Activated gamma-delta T cell treated with Interleukin-2 at 50 U/mL for 16 hours (primary cell): ENCODE measurements at regions not wholly inside any gene's neighbourhood (a gene's known extent, or its start where the extent isn't known, plus 50 kb on each side); places are given as distances from the start of the nearest gene placed in this dataset.
"Not testable (repeated sequence)": the region's sequence is repeated elsewhere in the genome, so short reads cannot be mapped to it uniquely, and the experiment has no call there.

ENCODE experiments used
- DNase-seq: peaks from one replicate; pipeline ENCODE4 v3.0.0-alpha.2; 2020

DNA sequence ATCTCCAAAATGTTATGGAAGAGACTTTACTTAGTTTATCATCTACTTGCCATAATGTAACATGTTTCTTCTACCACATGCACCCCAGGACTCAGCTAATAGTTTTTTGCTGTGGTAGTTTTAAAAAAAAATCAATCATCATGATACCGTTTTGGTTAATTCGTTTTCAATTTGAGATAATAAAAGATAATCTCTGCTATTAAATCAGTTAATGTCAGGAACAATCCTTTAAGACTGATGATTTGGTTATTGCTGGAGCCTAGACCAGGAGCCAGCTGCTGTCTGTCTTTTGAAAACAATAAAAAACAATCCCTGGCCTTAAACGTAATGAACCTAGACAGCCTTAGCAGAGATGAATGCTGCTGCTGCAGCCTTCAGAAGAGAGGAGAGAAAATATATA is 403.7 kb downstream of the OXSM start:
- no peak for DNase-seq

DNA sequence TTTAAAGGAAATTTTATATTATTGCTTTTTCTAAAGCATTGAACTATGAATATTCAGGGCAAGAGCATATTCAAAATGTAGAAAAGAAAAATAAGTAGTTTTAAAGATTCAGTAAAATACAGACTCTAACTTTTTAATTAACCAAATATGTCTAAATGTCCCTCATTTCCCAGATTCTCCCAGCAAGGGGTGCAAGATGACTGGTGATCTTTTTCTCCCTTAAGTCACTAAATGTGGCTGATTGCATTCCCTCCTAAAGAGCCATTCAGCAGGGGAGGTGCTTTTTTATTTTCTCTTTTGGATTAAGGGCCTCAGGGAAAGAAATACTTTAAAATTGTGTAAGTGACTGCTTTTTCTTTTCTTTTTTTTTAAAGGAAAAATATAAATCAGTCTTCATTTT is 406.9 kb downstream of the OXSM start:
- DNase-seq, result no peak

DNA sequence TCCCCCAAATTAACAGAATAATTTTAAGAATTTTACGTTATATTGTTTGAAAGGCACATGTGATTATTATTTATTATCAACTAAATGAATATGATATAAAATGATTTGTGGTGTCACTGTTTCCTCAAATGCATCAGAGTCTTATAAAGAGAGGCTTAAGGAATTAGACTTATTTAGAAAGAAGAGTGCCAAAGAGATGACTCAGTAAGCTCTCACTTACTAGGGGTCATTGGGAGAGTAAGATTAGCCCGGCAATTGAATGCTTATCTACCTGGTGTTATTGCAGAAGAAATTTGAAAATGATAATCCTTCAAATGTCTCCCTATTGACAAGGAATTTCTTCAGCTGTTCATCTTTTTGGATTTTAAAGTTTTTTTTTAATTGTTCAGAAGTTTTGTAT is 408.7 kb downstream of the OXSM start:
- no peak for DNase-seq

DNA sequence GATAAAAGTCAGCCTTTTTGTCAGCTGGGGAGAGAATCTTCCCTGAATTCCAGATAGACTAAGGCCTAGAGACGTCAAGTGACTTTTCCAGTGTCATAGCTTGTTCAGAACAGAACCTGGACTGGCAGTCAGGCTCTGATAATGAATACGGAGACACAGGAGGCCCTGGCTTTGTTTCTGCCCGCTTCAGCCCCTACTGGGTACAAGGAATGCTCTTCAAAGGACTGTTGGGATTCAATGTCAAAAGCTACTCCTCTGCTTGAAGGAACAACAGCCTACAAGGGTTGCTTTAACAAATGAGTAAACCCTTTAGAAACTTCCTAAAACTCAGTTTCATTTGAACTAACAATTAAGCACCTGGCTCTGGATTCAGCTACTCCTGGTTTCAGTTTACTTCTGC is 412.3 kb downstream of the OXSM start:
- DNase-seq, result no peak

DNA sequence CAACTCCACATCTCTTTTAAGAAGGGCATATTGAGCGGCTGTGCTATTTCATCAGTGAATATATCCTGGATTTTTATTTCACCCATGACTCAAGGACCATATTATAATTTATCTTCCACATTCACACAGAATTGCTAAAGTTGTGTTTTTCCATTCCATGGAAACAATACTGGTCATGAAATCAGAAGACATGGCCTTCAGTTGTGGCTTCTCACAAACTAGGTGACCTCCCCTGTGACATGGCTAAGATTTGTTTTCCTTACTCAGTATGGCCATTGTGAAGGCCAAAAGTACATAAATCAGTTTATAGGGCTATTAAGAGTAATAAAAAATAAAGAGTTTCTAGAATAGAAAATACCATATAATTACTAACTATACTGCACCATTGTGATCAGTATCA is 415.6 kb downstream of the OXSM start:
- DNase-seq, result no peak

DNA sequence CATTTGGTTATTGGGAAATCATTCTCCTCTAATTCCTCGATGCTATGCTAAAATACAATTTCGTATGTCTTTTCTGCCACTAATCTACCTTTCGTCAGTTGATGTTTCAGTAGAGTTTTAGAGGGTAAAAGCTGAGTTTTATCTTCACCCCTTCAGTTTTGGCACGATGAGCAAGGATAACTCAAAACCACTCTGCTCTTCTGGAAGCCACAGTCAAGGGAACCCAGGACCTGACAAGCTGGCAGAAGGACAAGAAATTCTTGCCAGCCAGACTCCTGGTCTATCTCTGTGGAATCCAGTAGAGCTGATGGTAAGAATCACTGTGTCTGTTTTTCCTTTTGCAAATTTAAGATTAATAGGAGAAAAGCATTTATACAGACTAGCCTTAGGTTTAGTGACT is 414.4 kb upstream of the LRRC3B start:
- no peak for DNase-seq

DNA sequence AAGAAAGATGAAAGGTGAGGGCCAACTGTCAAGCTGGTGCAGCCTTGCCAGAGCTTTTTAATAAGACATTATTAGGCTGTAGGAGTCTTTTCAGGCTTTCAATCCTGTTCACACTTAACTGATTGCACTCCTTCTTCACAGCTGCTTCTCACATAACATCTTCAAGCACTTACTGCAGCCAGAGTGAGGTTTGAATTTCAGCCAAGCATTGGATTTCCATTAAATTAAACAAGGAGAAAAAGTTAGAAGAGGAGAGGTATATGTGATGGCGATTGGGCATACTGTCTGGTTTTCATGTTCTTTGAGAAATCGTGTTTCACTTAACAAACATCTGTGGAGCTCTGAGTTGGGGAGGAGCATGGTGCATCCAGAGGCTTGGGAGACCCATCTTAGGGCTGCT is 392.8 kb upstream of the LRRC3B start:
- DNase-seq, result no peak

DNA sequence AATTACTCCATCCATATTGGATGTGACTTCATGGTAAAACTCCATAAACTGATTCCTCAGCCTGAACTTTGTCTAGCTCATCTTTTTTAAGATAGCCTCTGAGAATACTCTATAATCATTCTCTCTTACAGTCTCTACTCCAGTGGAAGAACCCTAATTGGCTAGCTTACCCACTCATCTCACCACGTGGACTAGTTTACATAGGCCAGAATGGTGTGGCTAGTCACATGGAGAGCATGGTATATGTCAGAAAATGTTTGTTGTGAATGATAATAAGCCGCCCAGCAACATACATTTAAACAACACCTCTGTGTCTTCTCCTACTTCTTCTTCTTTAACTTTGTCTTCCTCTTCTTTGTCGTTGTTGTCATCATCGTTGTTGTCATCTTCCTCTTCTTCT is 389.2 kb upstream of the LRRC3B start:
- no peak for DNase-seq

DNA sequence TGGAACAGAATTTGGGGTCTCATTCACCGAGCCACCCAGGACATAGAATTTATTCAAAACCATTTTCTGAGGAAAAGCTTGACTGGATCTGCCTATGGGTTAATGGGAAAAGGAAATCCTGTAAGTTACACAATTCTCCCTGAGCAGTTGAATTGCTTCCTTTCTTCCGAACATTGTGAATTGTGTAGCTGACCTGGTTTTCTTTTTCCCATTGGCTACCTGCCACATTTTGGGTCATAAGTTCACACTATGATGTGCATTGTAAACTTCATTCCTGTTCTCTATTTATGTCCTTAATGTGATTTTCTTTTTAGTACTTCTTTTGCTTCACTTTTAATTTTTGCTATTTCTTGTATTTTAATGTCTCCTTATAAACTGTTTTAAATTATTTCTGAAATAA is 386.0 kb upstream of the LRRC3B start:
- DNase-seq, result no peak

DNA sequence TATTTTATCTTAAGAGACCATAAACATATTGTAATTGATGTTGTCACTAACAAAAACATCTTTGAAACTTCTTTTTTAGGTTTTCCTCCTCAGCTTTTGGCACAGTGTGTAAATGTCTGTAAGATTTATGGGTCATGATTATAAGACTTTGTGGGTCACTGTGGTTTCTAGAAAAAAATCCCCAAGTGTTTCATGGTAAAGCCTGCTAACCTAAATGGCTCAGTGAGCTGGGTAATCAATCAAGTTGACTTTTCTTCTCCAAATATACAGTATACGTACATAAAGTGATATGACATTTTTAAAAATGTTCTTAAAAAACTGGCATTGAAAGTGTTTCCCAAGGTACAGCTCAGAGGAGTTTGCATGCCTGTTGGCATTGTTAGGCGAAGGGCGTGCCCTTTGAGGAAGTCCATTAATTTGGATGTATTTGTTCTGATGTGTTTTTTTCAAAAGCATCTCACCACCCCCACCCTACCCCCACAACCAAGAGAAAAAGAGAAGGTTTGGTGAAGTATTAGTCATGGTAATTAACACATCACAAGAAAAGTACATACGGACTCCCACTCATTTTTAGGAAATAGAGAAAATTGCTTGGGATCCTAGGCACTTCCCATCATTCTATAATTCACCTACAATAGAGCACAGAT is 385.4 kb upstream of the LRRC3B start:
- DNase-seq, result no peak

DNA sequence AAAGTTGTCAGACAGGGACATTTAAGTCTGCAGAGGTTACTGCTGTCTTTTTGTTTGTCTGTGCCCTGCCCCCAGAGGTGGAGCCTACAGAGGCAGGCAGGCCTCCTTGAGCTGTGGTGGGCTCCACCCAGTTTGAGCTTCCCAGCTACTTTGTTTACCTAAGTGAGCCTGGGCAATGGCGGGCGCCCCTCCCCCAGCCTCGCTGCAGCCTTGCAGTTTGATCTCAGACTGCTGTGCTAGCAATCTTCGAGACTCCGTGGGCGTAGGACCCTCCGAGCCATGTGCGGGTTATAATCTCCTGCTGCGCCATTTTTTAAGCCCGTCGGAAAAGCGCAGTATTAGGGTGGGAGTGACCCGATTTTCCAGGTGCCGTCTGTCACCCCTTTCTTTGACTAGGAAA is 378.0 kb upstream of the LRRC3B start:
- not testable (repeated sequence) for DNase-seq

DNA sequence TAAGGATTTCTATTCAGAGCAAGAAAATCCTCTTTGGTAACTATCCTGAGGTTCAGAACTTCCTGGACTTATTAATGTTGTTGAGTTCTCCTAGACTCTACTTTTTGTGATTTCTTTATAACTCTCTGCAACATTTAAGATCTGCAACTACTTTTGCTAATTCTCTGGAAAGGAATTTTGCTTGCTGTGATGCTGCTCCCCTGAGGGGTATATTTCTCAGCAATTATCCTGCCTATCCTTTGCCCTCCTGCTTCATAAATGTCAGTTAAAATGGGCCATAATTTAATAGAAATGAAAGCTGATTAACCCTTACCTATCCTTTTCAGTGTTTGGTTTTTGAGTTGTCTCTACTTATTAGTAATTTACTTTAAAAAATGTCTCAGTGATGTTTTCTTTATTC is 377.3 kb upstream of the LRRC3B start:
- DNase-seq, result no peak

DNA sequence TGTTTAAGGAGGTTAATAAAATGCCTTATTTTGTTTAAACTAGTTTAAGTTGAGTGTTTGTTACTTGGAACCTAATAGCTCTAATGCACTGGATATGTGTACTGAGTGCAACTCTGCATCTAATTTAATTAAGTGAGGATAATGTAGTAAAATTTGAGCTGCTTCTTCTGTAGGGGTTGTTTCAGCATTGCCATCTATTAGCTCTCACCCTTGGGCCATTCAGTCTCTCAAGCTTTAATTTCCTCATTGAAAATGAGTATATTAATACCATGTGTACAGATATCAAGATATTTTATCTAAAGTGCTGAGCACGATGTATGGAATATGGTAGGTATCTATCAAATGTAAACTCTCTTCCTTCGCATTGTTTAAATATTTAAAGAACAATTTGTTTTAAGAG is 375.7 kb upstream of the LRRC3B start:
- DNase-seq, result no peak

DNA sequence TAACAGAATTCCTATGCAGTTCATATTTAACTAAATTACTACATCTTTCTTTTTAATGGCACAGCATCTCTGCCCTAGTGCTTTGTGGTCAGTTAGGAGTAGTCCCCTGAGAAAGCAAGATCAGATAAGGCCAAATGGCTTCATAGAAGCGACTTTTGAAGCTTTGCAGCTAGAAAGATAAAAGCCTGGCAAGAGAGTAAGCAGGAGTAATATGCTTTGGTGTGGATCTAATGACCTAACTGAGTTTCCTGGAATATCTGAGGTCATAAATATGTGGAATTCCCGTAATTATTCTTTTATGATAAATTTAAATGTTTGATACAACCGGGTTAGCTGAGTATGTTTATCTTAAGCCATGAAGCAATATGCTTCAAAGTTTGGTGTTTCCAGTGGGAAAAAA is 374.9 kb upstream of the LRRC3B start:
- no peak for DNase-seq

DNA sequence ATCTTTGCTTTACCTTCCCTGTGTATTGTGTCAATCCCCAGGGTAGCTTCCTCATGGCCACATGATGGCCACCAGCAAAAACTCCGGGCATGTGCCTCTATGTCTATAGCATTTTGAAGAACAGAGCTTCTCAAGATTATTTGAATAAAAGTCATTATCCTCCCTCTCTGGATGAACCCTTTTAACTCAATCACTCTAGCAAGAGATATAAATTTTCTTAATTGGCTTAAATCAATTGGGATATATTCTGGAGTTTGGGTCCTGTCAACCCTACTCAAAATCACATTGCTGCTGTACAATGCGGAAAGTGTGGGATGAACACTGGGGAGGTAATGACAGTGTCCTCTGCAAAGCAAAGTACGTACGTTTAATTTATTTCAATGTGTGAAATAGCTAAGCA is 370.6 kb upstream of the LRRC3B start:
- no peak for DNase-seq

DNA sequence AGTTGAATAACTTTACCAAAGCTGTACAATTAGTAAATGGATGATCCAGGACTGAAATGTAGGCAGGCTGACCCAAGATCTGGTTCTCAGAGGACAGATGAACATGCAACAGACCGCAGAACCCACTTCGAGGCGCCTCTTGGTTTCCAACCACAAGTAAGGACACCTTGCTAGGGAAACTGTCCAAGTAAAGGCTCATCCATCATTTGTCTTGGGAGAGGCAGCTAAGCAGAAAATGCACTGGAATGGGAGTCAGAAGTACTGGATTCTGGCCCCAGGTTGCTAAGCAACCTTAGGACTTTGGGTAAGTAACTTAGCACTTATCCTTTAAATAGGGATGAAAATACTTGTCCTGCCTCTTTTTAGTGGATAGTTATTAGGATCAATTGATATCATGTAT is 366.3 kb upstream of the LRRC3B start:
- DNase-seq, result no peak

DNA sequence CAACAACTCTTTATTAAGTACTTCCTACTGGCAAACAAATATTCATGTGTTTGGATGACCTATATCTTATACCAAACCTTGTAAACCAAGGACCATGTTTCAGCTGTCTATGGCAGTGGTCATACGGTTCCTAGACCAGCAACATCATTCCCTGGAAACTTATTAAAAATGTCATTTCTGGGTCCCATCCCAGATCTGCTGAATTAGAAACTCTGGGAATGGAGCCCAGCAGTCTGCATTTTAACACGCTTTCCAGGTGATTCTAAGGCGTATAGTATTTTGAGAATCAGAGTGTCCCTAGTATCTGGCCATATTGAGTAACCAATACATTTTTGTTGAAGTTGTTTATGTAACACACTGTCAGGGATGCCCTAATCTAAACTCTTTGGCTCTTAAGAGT is 363.4 kb upstream of the LRRC3B start:
- DNase-seq, result no peak

DNA sequence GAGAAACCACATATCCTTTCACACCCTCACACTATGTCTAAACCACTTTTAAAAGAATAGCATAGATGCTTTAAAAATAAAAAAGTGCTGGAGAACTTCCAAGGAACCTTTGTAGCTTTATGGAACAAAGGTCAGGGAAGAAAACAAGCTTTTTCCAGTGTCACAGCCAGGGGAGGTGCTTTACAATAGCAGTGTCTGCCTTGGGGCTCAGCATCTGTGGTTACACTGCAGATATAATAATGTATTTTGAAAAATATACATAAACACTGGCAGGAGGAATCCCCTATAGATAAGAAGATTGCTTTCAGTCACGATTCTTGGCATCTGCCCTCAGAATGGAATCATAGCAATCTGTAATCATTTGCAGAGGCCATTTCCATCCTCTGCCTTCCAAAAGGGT is 362.4 kb upstream of the LRRC3B start:
- no peak for DNase-seq

DNA sequence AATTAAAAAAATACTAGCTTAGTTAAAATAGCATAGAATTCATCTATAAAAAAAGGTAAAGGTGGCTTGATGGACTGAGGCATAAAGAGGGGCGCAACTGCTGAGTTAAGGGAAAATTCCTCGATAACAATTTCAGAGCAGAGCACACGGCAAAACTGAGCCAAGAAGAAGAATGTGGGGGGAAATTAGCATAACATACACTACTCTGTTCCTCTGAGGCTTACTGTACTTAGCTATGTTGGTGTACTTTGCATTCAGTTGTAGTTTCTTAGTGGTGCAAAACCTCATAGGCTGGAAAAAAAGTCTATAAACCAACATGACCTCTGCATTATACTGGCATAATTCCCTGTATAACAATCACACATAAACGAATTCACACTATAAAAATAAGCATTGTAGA is 357.9 kb upstream of the LRRC3B start:
- DNase-seq, result no peak

DNA sequence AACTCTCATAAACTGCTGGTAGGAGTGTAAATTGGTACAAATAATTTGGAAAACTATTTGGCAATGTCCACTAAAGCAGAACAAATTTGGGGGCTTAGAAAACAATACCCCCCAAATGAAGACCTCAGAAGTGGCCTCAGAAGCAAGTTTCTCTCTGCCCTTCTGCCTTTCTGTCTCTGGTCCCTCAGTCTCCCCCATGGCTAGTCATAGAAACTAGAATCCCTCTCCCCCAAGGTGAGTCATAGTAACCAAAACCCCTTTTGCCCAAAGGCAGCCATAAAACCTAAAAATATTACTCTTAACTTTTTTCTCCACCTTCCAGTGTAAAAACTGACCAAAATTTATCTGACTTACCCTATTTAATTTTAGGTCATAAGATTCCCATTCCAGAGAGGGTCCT is 350.7 kb upstream of the LRRC3B start:
- no peak for DNase-seq

DNA sequence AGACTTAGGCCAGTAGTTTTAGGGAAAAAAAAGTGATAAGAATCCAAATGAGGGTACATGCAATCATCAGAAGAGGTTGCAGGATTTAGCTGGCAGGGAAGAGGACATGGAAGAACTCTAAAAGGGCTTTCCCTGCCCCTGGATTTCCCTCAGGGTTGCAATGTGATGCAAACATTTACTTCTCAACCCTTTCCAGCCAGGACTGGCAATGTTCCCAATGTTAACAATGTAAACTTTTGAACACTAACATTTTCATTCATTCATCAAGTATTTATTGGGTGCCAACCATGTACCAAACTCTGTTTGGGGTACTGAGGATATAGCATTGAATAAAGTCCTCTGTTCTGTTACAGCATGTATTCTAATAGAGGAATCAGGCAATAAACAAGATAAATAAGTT is 349.4 kb upstream of the LRRC3B start:
- no peak for DNase-seq

DNA sequence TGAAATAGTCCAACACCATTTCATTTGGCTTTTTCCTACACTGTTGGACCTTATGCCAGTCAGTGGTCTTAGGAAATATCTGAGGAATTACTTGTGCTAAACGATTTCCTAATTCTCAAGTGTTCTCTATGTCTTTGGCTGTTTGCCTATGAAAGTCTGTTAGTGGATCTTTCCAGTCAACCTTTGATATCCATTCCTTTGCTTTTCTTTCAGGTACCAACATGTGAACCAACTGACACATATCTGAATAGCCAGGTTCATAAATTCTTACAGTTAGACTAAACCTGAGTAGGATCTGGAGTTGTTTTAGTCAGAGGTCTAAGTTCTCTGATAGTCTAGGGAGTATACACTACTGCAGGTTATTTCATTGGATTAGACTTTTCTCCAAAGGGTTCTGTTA is 343.5 kb upstream of the LRRC3B start:
- no peak for DNase-seq

DNA sequence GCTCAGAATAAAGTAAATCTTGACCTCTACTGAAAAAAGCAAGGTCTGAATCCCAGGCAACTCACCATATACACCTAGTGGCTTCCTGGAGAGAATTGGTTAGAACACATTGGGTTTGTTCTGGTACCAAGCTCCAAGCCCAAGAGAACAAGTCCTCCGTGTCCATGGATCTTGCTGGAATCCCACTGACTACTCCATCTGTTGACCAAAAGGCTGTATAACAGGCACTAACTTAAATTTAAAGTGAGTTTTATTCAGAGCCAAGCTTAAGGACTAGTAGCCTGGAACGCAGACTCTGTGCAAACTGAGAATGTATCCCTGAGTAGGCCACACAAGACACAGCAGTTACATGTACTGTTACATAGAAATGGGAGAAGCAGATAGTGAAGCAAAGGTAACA is 342.1 kb upstream of the LRRC3B start:
- no peak for DNase-seq

DNA sequence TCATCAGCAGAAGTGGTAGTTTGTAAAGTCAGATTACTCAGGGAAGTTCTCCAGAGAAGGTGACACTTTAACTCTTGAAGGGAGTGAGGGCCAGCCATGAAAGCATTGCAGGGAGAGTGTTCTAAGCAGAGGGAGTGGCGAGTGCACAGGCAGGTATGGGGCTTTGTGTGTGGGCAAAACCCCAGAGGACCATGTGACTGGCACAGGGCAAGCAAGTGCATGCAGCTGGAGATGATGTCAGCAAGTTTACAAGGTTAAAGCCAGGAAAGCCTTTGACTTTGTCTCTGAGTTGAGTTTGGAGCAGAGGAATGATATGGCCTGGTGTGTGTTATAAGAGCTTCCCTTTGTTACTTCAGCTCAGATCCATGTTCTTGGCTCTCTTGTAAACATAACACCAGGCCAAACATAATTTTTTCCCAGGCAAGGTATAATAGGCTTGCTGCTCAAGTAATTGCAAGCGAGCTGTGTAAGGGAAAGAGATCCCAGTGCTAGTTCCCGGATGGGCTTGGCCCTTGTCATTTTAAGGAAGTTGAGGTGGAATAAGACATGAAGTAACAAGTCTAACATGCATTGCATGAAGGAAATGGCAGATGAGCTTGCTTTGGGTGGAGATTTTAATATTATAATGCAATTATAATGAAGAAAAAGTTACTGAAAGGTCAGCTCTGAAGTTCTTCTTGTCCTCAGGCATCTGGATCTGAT is 341.1 kb upstream of the LRRC3B start:
- no peak for DNase-seq

DNA sequence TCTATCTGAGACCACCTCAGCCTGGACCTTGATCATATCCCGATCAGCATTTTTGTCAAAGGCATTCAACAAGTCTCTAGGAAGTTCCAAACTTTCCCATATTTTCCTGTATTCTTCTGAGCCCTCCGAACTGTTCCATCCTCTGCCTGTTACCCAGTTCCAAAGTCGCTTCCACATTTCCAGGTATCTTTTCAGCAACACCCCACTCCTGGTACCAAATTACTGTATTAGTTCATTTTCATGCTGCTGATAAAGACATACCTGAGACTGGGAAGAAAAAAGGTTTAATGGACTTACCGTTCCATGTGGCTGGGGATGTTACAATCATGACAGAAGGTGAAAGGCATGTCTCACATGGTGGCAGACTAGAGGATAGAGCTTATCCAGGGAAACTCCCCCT is 338.1 kb upstream of the LRRC3B start:
- not testable (repeated sequence) for DNase-seq
